HG03457 (cell line): ENCODE measurements at regions not wholly inside any gene's neighbourhood (a gene's known extent, or its start where the extent isn't known, plus 50 kb on each side); places are given as distances from the start of the nearest gene placed in this dataset.
"Not testable (repeated sequence)": the region's sequence is repeated elsewhere in the genome, so short reads cannot be mapped to it uniquely, and the experiment has no call there.

Experiments used
- ATAC-seq: cut with Tn5 transposase; IDR thresholded peaks from one replicate; pipeline ENCODE4 v1.9.1; 2021; ENCODE audit warnings: moderate number of reproducible peaks; ENCODE audit not compliant: unreplicated experiment

GRCh38 chr5:152058267-152058666, 133.6 kb upstream of the GLRA1 start:
- ATAC-seq = no peak

DNA sequence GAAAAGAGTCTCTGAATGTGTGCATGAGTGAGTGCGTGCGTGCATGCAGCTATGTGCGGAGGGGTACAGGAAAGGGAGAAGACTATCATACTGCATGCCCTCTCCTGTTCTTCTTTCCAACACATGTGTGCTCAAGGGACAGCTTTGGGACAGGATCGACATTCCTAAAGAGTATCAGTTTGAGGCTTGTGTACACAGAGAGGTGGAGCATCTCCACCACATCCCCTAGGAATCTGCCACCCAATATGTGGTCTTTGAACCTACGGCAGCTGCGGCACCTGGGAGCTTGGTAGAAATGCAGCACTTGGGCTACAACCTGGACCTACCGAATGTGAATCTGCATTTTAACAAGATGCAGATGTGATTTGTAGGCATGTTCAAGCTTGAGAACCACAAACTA, 132.3 kb upstream of the GLRA1 start:
- ATAC-seq = no peak

- no peak for ATAC-seq
These were observed 127.8 kb upstream of the GLRA1 start for GRCh38 chr5:152052470-152052869.

DNA sequence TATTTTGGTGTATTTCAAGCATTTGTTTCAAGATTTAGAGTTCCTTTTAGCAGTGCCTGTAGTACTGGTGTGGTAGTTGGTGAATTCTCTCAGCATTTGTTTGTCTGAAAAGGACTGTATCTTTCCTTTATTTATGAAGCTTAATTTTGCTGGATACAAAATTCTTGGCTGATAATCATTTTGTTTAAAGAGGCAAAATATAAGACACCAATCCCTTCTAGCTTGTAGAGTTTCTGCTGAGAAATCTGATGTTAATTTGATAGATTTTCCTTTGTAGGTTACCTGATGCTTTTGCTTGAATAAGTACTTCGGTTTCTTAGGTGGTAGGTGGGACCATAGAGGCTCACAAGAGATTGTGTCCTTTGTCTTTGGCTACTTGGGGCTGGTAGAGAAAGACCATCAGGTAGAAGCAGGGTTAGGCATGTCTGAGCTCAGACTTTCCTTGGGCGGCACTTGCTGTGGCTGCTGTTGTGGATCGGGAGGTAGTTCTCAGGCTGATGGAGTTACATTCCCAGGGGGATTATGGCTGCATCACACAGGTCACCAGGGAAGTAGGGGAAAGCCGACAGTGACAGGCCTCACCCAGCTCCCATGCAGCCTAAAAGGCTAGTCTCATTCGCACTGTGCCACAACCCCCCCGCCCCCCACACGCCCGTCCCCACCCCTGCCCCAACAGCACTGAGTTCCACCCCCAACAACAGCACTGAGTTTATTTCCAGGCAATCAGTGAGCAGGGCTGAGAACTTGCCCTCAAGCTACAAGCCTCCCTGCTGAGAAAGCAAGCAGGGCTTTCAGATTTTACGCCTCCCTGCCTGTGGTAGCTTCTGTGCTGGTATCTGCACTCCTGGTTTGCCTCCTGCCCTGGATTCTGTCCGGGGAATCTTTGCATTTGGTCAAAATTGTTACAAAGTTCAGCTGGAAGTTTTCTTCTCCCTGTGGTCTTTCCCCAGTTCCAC, 127.1 kb upstream of the GLRA1 start:
- ATAC-seq = no peak

- ATAC-seq = no peak
These were observed 121.7 kb upstream of the GLRA1 start for GRCh38 chr5:152046361-152046760.

- ATAC-seq = not testable (repeated sequence)
These were observed 114.2 kb upstream of the GLRA1 start for GRCh38 chr5:152038856-152039255.

DNA sequence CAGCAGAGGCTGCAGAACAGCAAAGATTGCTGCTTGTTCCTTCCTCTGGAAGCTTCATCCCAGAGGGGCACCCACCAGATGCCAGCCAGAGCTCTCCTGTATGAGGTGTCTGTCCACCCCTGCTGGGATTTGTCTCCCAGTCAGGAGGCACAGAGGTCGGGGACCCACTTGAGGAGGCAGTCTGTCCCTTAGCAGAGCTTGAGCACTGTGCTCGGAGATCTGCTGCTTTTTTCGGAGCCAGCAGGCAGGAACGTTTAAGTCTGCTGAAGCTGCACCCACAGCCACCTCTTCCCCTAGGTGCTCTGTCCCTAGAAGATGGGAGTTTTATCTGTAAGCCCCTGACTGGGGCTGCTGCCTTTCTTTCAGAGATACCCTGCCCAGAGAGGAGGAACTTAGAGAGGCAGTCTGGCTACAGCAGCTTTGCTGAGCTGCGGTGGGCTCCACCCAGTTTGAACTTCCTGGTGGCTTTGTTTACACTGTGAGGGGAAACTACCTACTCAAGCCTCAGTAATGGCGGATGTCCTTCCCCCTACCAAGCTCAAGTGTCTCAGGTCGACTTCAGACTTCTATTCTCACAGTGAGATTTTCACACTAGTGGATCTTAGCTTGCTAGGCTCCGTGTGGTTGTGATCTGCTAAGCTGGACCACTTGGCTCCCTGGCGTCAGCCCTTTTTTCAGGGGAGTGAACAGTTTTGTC, 101.8 kb upstream of the GLRA1 start:
- not testable (repeated sequence) for ATAC-seq

GRCh38 chr5:152016421-152016820, 91.8 kb upstream of the GLRA1 start:
- ATAC-seq = no peak

DNA sequence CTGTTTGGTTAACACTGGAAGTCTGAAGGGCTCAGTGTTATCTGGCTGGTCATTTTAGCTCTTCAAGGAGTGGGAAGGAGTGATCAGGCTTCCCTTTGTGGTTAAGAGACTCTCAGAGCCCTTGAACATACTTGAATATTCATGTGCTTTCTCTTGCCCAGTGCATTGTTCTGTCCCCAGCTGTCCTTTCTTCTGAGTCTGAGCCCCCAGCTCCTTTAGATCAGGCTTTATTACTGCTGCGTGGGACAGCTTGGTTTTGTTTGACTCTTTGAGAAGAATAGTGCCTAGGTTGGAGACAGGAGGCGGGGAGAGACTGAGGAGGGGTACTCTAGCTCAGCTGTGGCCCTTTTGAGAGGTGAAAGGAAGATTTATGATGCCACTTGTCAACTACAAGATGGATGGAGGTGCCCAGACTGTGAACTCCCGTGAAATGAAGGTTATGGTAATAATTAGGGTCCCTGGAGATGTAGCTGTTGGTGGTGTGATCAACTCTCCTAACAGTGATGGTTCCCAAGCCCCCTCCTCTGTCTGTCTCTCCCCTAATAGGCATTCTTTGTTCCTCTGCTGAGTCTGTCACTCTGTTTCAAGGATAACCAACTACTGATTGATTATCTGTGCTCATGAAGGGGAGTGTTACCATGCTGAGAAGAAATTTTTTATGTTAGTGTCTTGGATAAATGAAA, 83.1 kb upstream of the GLRA1 start:
- no peak for ATAC-seq

DNA sequence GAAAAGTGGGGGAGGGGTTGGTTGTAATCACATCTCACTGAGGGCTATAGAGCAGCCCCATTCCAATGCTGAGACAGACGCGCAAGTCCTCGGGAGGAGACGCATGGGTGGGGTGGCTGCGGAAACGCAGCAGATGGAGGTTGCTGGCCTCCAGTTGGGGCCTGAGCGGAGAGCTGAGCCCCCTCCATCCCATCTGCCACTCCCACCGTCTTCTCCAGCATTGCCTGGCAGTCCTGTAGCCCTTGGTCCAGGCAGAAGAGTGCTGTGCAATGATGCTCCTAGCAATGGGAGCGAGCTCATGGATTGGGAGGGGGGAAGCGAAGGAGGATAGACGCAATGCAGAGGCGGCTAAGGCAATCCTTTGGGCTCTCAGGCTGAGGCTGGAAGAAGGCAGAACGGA, 79.4 kb upstream of the GLRA1 start:
- no peak for ATAC-seq
